H1 (cell line): ENCODE measurements at regions not wholly inside any gene's neighbourhood (a gene's known extent, or its start where the extent isn't known, plus 50 kb on each side); places are given as distances from the start of the nearest gene placed in this dataset.

ENCODE experiments used
- CHD7 ChIP-seq: fragments of 300-600 bp; sonication (generic); IDR thresholded peaks from 2 replicates; pipeline ENCODE4 v1.7.1; 2012; ENCODE audit warnings: low read length, moderate library complexity, mild to moderate bottlenecking, inconsistent platforms; ENCODE audit not compliant: insufficient replicate concordance

- no peak for TF ChIP-seq CHD7
These were observed 102.6 kb upstream of the TBX20 start (continued) for GRCh38 chr7:35356495-35356894.
